ENCODE measurements at regions not wholly inside any gene's neighbourhood (a gene's known extent, or its start where the extent isn't known, plus 50 kb on each side); places are given as distances from the start of the nearest gene placed in this dataset.

DNA sequence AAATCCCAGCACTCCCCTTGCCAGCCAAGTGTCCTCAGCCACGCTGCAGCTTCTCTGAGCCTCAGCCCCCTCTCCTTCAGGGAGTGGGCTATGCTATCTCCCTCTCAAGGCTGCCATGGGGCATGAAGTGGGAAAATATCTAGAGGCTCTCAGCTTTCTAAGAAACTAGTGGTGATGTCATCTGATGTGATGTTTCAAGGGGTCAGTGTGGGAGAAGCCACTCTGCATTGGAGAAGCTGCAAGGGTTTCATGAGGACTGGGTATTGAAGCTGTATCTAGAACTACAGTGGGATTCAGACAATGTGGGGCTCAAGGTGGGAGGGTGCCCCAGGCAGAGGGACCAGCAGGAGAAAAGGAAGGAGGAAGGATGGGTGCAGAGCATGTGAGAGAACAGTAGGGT lies 210.2 kb downstream of the TLE3 start:
- TF ChIP-seq, protein P1, sequence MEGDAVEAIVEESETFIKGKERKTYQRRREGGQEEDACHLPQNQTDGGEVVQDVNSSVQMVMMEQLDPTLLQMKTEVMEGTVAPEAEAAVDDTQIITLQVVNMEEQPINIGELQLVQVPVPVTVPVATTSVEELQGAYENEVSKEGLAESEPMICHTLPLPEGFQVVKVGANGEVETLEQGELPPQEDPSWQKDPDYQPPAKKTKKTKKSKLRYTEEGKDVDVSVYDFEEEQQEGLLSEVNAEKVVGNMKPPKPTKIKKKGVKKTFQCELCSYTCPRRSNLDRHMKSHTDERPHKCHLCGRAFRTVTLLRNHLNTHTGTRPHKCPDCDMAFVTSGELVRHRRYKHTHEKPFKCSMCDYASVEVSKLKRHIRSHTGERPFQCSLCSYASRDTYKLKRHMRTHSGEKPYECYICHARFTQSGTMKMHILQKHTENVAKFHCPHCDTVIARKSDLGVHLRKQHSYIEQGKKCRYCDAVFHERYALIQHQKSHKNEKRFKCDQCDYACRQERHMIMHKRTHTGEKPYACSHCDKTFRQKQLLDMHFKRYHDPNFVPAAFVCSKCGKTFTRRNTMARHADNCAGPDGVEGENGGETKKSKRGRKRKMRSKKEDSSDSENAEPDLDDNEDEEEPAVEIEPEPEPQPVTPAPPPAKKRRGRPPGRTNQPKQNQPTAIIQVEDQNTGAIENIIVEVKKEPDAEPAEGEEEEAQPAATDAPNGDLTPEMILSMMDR (IDR thresholded peaks at IDR 0.05): no peak
- TF ChIP-seq POLR2A (IDR thresholded peaks at IDR 0.05) (no peak), POLR2AphosphoS5 (IDR thresholded peaks at IDR 0.05) (no peak)

All from prostate gland (tissue), 2 donors.